ENCODE measurements at regions not wholly inside any gene's neighbourhood (a gene's known extent, or its start where the extent isn't known, plus 50 kb on each side); places are given as distances from the start of the nearest gene placed in this dataset.

- DNase-seq (ENCODE audit: low read depth) = no peak
Observed at GRCh38 chr22:27452245-27452644, 349.3 kb downstream of the MN1 start.

GRCh38 chr22:27452922-27453321 is 348.6 kb downstream of the MN1 start:
- no peak for DNase-seq (ENCODE audit: low read depth)

- no peak for DNase-seq (ENCODE audit: low read depth)
Observed at GRCh38 chr22:27453725-27454124, 347.8 kb downstream of the MN1 start.

DNA sequence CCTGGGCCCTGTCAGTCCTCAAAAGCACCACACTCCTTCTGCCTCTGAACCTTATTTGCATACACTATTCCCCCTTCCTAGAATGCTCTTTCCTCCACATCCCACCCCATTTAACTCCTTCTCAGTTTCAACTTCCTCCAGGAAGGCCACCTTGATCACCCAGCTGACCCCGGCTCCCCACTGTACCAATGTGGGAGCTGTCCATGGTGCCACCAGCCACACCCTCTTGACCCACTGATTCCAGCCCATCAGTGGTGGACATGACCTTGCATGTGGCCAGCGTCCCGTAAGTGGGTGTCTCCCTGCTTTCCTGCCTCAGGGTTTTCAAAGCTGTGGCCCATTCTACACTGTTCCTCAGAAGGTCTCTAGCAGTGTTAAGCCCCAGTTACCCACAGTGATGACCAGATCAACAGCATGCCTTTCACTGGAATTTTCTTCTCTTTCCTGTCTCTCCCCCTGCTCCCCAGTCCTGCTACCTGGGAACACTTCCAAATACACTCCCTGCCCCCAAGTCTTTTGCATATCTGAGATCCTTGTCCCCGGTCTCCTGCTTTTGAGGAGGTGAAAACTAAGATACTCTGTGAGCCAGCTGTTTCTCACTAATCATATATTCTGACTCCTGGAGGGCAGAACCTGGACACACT is 346.6 kb downstream of the MN1 start:
- no peak for DNase-seq (ENCODE audit: low read depth)

DNA sequence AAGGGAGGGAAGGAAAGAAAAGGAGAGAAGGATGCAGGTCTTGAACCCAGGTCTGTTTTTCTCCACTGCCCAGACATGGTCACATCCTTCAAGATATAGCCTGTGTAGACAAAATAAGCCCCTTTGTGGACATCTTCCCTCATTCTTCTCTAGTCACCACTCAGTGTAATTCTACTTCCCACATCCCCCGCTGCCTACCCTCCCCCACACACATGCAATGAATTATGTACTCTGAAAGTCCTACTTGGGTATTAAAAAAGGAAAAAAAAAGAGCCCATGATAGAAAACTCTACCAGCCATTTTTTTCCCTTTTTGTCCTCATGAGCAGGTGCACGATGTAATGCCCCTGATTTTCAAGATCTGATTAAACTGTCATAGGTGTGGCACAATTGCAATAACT is 346.0 kb downstream of the MN1 start:
- no peak for DNase-seq (ENCODE audit: low read depth)

- no peak for DNase-seq (ENCODE audit: low read depth)
Observed at GRCh38 chr22:27456696-27457503, 344.7 kb downstream of the MN1 start.

- no peak for DNase-seq (ENCODE audit: low read depth)
Observed at GRCh38 chr22:27459999-27460398, 341.6 kb downstream of the MN1 start.

GRCh38 chr22:27460591-27461347 is 340.8 kb downstream of the MN1 start:
- DNase-seq (ENCODE audit: low read depth) = no peak

GRCh38 chr22:27461470-27461869 is 340.1 kb downstream of the MN1 start:
- no peak for DNase-seq (ENCODE audit: low read depth)

DNA sequence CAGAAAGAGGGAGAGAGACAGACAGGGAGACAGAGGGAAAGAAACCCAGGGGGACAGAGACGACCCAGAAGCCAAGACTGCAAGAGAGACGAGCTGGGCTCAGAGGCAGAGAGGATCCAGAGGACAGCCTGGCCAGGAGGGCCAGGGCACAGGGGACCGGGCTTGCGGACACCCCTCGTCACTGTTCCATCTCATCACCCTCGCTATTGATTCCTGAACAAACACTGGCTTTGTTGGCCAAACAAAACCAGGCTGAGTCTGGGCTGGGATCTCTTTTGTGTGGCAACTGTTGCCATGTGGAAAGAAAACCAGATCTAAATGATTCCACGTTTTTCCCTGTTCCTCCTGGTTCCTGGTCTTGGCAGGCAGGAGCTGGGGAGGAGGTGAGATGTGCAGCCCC is 339.4 kb downstream of the MN1 start:
- no peak for DNase-seq (ENCODE audit: low read depth)

- no peak for DNase-seq (ENCODE audit: low read depth)
Observed at GRCh38 chr22:27463121-27463660, 338.4 kb downstream of the MN1 start.

GRCh38 chr22:27466229-27466628 is 335.3 kb downstream of the MN1 start:
- DNase-seq (ENCODE audit: low read depth) = no peak

DNA sequence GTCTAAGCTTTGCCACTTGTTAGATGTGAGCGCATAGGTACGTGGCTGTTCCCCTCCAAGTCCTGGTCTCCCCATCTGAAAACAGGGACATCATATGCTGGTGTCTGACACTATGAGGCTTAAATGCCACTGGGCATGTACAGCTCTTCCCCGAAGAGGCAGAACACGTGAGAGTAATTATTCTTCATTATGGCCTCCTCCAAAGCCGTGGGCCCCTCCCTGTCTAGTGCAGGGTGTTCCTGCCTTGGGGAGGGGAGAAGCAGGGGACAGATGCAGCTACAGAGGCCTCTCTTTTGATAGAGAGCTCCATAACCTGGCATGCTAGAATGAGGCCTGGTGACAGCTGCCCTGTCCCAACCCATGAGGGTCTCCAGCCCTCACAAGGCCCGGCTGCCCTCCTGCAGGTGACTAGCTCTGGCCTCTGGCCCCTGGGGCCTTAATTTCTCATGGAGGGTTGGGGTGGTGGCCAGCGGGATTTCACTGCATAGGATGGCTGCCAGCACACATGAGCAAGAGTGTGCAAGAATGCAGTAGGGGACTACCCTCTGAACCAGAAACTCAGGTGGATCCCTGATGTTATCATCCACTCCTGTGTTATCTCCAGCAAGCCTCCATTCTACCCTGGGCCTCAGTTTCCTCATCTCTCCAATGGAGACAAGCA is 334.6 kb downstream of the MN1 start:
- no peak for DNase-seq (ENCODE audit: low read depth)

DNA sequence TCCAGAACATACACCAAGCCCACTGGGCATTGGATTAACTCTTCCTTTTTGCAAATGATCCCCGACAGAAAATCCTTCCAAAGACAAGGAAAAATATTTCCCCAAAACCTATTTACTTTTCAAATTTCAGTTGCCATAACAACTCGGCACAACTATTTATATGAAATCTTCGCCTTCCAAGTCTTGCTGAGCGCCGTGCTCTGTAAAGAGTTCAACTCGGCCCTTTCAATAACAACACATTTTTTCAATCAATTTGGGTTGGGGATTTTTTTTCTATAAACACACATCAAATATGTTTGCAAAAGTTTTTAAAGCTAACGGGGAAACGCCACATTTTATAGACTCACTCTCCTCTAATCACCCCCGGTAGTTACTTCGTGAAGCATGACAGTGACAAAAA is 333.8 kb downstream of the MN1 start:
- no peak for DNase-seq (ENCODE audit: low read depth)

DNA sequence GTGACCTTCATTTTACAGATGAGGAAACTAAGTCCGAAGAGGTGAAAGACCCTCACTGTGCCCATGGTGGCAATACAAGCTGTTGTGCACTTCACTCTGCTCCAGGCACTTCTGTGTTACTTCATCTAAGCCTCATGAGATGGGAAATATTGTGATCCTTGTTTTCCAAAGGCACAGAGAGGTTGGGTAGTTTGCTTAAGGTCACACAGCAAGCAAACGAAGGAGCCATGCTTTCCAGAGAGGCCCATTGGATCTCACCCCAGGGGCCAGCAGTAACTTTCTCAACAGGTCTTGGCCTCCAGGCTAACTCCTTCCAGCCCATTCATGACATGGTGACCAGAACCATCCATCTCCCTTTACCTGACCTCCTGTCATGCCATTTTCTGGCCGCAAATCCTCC is 332.8 kb downstream of the MN1 start:
- DNase-seq (ENCODE audit: low read depth) = no peak

- no peak for DNase-seq (ENCODE audit: low read depth)
Observed at GRCh38 chr22:27470169-27470772, 331.3 kb downstream of the MN1 start.

GRCh38 chr22:27472975-27473374 is 328.6 kb downstream of the MN1 start:
- no peak for DNase-seq (ENCODE audit: low read depth)

DNA sequence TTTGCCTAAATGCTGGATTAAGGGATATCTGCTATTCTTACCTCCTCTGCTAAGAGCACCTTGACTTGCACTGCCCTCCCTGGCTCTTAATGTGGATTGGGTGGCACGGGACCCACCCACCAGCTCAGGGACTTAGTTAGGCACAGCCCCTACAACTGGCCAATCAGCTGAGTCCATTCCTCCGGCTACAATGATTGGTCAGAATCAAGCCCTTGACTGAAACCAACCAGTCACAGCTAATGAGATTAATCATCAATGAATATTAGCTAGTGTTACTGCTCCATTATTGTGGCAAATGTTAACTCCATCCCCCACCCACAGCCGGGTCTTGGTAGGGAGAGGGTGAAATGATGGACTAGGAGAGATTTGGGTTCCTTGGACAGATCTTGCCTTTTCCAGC is 328.0 kb downstream of the MN1 start:
- no peak for DNase-seq (ENCODE audit: low read depth)

DNA sequence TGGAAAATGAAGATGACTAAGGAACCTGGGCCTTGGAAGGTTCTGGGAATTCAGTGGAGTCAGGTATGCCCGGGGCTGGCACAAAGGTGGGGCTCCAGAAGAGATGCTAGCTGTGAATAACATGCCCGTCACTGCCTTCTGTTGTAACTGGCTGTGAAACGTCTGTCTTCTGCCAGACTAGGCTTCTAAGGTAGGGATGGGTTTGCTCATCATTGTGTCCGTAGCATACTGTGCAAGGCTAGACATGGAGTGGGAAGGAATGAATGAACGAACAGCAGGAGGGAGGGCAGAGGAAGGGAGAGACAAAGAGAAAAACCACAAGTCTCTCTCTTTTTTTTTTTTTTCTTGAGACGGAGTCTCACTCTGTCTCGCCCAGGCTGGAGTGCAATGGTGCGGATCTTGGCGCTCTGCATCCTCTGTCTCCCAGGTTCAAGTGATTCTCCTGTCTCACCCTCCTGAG is 327.4 kb downstream of the MN1 start:
- DNase-seq (ENCODE audit: low read depth) = no peak

DNA sequence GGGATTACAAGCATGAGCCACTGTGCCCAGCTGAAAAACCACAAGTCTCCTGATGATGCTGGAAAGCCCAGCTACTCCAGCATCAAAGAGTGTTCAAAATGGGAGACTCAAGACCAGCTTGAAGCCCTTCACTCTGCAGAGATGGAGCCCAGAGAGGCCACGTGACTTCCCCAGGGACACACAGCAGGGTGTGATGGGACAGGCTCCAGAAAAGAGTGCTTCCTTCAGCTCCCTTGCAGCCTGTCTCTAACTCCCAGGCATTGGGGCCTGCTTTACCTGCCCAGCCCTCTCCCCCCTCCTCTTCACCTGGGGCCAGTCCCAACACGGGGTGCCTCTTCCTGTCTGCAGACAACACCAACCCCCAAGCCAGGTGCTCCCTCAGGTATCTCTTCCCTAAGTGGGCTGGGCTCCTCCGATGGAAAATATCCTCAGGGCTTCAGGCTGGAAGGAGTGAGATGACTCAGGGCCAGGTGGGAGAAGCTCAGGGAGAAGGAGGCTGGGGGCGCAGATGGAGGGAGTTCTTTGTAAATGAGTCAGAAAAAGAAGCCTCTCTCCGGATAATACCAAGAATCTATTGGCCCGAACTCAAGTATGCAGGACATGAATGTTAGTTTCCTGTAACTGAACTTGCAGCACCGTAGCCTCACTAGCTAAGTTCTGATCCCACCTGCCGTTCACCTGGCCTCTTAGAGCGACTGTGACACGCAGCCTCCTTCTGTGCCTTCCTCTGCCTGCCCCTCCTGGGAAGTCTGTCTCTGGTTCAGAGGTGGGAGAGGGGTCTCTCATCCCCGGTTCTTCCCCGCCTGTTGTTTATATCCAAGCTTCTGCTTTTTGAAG is 326.6 kb downstream of the MN1 start:
- no peak for DNase-seq (ENCODE audit: low read depth)

DNA sequence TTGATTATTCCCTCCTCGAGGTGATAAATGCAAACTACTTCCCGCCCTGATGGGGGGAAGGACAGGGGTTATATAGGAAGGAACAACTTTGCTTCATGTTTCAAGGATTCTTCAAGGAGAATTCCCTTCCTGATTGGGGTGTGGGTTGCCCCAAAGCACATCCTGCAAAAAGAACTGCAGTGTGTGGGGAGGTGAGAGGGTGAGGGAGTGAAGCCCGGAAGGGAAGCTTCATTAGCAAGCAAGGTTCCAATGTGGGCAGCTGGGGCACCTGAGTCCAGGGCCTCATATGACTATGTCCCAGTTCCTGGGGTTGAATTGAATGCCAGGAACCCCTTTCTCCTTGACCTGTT is 326.0 kb downstream of the MN1 start:
- no peak for DNase-seq (ENCODE audit: low read depth)

Measured in activated T-cell treated with anti-CD3 and anti-CD28 coated beads for 24 hours (primary cell).